ENCODE measurements at regions not wholly inside any gene's neighbourhood (a gene's known extent, or its start where the extent isn't known, plus 50 kb on each side); places are given as distances from the start of the nearest gene placed in this dataset.

DNA sequence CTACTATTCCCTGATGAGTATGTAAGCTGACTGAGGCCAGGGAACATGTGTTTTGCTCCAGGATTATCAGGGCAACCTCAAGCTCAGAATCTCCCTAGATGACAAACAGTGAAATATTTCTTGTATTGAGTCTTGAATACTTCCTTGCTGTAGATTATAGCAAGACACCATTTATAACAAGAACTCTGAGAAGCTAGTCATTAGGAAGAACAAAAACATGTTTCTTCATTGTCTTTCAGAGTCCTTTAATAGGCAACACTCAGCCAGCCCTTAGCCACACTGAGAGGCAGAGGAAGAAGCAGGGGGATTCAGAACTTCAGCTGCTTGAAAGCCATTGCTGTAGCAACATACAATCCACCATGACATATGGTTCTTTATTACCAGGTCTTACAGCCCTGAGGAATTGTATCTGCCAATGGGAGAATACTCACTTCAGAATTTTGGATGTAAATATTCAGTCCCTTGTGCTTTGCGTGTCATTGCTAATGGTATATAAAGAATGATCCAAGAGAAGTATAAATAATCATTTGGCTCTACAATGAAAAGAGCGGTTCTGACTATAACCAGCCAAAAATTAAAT, 117.5 kb upstream of the NCKAP5 start:
- no peak for TF ChIP-seq CTCF (IDR thresholded peaks at IDR 0.05; ENCODE audit: low read depth, low read length, missing control alignments)
- no peak for DNase-seq (ENCODE audit: extremely low read depth, low read depth)
- H3K4me3 ChIP-seq (replicated peaks; ENCODE audit: low read depth, low read length) = no peak overlapping the region

- H3K4me3 ChIP-seq (replicated peaks; ENCODE audit: low read depth, low read length) = no peak overlapping the region
- no peak for TF ChIP-seq CTCF (IDR thresholded peaks at IDR 0.05; ENCODE audit: low read depth, low read length, missing control alignments)
- DNase-seq (ENCODE audit: extremely low read depth, low read depth) = no peak
These were observed 122.5 kb upstream of the NCKAP5 start for GRCh38 chr2:133690780-133691179.

GRCh38 chr2:133691336-133691735, 123.1 kb upstream of the NCKAP5 start:
- no peak for TF ChIP-seq CTCF (IDR thresholded peaks at IDR 0.05; ENCODE audit: low read depth, low read length, missing control alignments)
- H3K4me3 ChIP-seq (replicated peaks; ENCODE audit: low read depth, low read length) = no peak overlapping the region
- DNase-seq (ENCODE audit: extremely low read depth, low read depth) = no peak

DNA sequence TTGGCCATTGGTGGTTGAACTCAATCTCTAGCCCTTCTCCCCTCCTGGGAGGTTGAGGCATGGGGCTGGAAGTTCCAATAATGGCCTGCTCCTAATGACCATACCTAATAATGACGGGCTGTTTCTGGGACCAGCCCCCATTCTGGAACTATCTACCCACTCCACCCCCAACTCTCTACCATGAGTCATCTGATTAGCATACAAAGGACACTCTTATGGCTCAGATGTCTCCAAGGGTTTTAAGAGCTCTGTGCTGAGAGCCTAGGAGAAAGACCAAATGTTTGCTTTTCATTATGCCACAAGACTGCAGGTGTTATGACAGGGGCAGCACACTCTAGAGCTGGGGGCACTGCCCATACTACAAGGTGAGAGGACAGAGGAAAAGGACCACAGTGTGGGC, 137.0 kb upstream of the NCKAP5 start:
- no peak for TF ChIP-seq CTCF (IDR thresholded peaks at IDR 0.05; ENCODE audit: low read depth, low read length, missing control alignments)
- no peak for DNase-seq (ENCODE audit: extremely low read depth, low read depth)
- no peak overlapping the region for H3K4me3 ChIP-seq (replicated peaks; ENCODE audit: low read depth, low read length)

- no peak overlapping the region for H3K4me3 ChIP-seq (replicated peaks; ENCODE audit: low read depth, low read length)
- DNase-seq (ENCODE audit: extremely low read depth, low read depth) = no peak
- TF ChIP-seq CTCF (IDR thresholded peaks at IDR 0.05; ENCODE audit: low read depth, low read length, missing control alignments) = no peak
These were observed 142.3 kb upstream of the NCKAP5 start for GRCh38 chr2:133710613-133711012.

DNA sequence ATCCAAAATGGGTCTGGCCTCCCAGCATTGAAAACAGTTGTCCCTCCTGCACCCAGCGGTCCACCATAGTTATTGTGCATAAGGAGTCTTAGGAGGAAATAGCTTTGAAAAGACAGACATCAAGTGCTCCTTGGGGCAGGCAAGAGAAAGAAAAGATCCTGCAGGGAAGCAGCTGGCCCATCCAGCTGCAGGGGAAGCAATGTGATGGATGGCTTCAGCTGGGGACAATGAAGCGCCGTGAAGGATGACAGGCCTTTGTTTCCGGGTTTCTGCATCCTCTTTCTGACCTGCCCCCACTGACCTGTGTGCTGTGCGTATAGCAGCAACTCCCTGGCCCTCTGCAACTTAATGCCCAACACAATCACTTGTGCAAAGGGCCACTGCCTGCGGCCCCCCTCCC, 142.9 kb upstream of the NCKAP5 start:
- H3K4me3 ChIP-seq (replicated peaks; ENCODE audit: low read depth, low read length) = no peak overlapping the region
- TF ChIP-seq CTCF (IDR thresholded peaks at IDR 0.05; ENCODE audit: low read depth, low read length, missing control alignments) = no peak
- DNase-seq (ENCODE audit: extremely low read depth, low read depth) = no peak

GRCh38 chr2:133711806-133712205, 143.5 kb upstream of the NCKAP5 start:
- no peak for TF ChIP-seq CTCF (IDR thresholded peaks at IDR 0.05; ENCODE audit: low read depth, low read length, missing control alignments)
- no peak overlapping the region for H3K4me3 ChIP-seq (replicated peaks; ENCODE audit: low read depth, low read length)
- no peak for DNase-seq (ENCODE audit: extremely low read depth, low read depth)

Data from HFF-Myc (cell line).